Caco-2 (cell line): ENCODE measurements at regions not wholly inside any gene's neighbourhood (a gene's known extent, or its start where the extent isn't known, plus 50 kb on each side); places are given as distances from the start of the nearest gene placed in this dataset.

ENCODE experiments used
- BruUV-seq: library from RNA; stranded (reverse); fragments of 400-500 nt; replicated peaks from 2 replicates; lab custom pipeline; 2021; lab: Mats Ljungman, UMichigan
- CTCF ChIA-PET: fragments of 300-600 bp; sonication (Branson Sonifier 250); formaldehyde crosslinking; loops from one replicate; lab custom pipeline; 2022; ENCODE audit warnings: antibody characterized with exemption; lab: Charles Lee
- POLR2A ChIA-PET: fragments of 300-600 bp; sonication (Branson Sonifier 250); formaldehyde crosslinking; loops from one replicate; lab custom pipeline; 2022; ENCODE audit warnings: antibody characterized with exemption; lab: Charles Lee
- DNase-seq, 2 experiments: peaks; one replicate each; pipeline versions ENCODE4 v3.0.0 to v3.0.0-alpha.2; 2020 to 2022
- H3K27me3 ChIP-seq: replicated peaks from 2 replicates; pipeline ENCODE4 v1.6.0; 2011; ENCODE audit warnings: low read length; ENCODE audit not compliant: control insufficient read depth, insufficient read depth
- H3K36me3 ChIP-seq: 2 replicates; pipeline ENCODE4 v1.5.1; 2011; ENCODE audit warnings: low read length; ENCODE audit not compliant: control insufficient read depth, insufficient read depth
- H3K4me1 ChIP-seq: fragments of 250-450 bp; sonication (Bioruptor Pico); 2 replicates; pipeline ENCODE4 v1.5.1; 2020; ENCODE audit warnings: mild to moderate bottlenecking
- H3K4me3 ChIP-seq: 2 replicates; pipeline ENCODE4 v1.5.1; 2011; ENCODE audit warnings: low read depth, mild to moderate bottlenecking, control low read depth, low read length
- H3K9me3 ChIP-seq: fragments of 250-450 bp; sonication (Bioruptor Pico); 2 replicates; pipeline ENCODE4 v1.5.1; 2020; ENCODE audit warnings: mild to moderate bottlenecking, moderate library complexity
- H3K27ac Mint-ChIP-seq: one replicate; pipeline ENCODE4 v1.8.0; 2022; ENCODE audit warnings: mixed read lengths; ENCODE audit not compliant: unreplicated experiment
- H3K27me3 Mint-ChIP-seq: one replicate; pipeline ENCODE4 v1.8.0; 2022; ENCODE audit warnings: mixed read lengths; ENCODE audit not compliant: insufficient read depth, unreplicated experiment
- H3K36me3 Mint-ChIP-seq: one replicate; pipeline ENCODE4 v1.8.0; 2022; ENCODE audit warnings: mild to moderate bottlenecking, mixed read lengths; ENCODE audit not compliant: insufficient read depth, unreplicated experiment
- H3K4me1 Mint-ChIP-seq: one replicate; pipeline ENCODE4 v1.8.0; 2022; ENCODE audit warnings: low read depth, mixed read lengths; ENCODE audit not compliant: unreplicated experiment
- H3K4me3 Mint-ChIP-seq: one replicate; pipeline ENCODE4 v1.8.0; 2022; ENCODE audit warnings: mild to moderate bottlenecking, moderate library complexity, mixed read lengths; ENCODE audit not compliant: unreplicated experiment
- H3K9me3 Mint-ChIP-seq: one replicate; pipeline ENCODE4 v1.8.0; 2022; ENCODE audit warnings: mixed read lengths; ENCODE audit not compliant: unreplicated experiment
- CTCF ChIP-seq, 2 experiments: fragments of 200-600 bp in 1 of 2; IDR thresholded peaks; 1 replicate in 1 of 2; 2 replicates in 1 of 2; pipeline versions ENCODE4 v1.5.1 to v1.8.0; 2011 to 2022; ENCODE audit warnings: antibody characterized with exemption in 1 of 2, control low read depth in 1 of 2, inconsistent platforms in 1 of 2, low read depth in 1 of 2, low read length in 1 of 2, mild to moderate bottlenecking in 1 of 2, moderate library complexity in 1 of 2; ENCODE audit not compliant: insufficient read depth in 1 of 2, severe bottlenecking in 1 of 2, unreplicated experiment in 1 of 2
- intact Hi-C: fragments of 100-400 bp; cut with micrococcal nuclease; formaldehyde crosslinking; loops from one replicate; pipeline ENCODE4 v1.10.0; 2022; ENCODE audit not compliant: unreplicated experiment

- no peaks in the 10 kb centered on the region for H3K27me3 ChIP-seq
- no TSS peak for BruUV-seq
- H3K27me3 Mint-ChIP-seq = peaks cover 7% of the 10 kb centered on the region
These were observed 101.4 kb downstream of the ADRA2C start for GRCh38 chr4:3867403-3868100.

DNA sequence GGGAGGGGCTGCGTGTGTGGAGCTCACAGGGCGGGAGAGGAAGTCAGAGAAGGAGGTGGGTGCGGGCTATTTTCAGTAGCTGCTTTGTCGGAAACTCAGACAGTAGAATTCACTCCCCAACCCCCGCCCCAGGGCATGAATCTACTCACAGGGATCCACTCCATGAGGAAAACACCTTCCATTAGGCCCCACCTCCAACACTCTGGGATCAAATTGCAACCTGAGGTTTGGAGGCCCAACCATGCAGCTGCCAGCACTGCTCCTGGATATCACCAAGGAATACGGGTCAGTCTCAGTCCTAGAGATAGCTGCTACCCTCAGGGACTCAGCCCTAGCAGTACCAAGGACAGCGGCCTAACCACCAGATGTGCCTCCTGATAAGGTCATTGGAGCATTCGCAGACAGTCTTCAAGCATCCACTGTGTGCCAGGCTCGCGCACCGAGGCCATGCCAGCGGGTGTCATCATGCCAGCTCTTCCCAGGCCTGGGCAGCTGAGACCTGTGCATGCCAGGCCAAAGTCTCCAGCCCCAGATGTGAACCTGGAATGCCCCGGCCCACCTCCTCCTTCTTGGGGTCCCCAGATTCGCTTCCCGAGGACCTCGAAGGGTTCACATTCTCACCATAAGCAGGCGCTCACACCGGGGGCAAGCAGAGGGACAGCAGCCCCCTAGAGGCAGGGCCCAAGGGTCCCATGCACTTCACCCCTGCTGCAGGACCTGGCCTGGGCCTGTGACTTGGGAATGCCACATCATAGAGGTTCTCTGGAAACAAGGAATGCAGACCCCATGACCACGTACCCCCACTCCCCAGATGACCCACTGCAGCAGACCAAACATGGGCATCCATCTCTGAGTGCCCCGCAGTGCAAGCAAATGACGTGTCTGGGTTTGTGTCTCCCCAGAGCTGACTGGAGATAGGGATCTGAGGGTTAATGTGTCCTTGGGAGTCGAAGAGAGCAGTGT lies 102.3 kb downstream of the ADRA2C start:
- Histone ChIP-seq H3K4me3 (no peak overlapping the region), H3K36me3 (no peaks in the 10 kb centered on the region), H3K4me1 (no peaks in the 10 kb centered on the region), H3K9me3 (no peaks in the 10 kb centered on the region), H3K27me3 (no peaks in the 10 kb centered on the region; the same call in 1 of the 2 replicates)
- Mint-ChIP-seq H3K4me3 (no peak overlapping the region), H3K36me3 (no peaks in the 10 kb centered on the region), H3K9me3 (no peaks in the 10 kb centered on the region), H3K4me1 (peaks cover 6% of the 10 kb centered on the region), H3K27ac (no peak overlapping the region), H3K27me3 (peaks cover 13% of the 10 kb centered on the region)
- intact Hi-C loops = no loop called here
- DNase-seq = peak in 1 of 2 experiments; percentile 42
- ChIA-PET POLR2A (no interaction called here), CTCF (no interaction called here)
- BruUV-seq = no TSS peak
- no peak for TF ChIP-seq CTCF (IDR thresholded peaks at IDR 0.05; ENCODE audit: insufficient read depth in 1 of 2, low read depth in 1 of 2, low read length in 1 of 2, severe bottlenecking in 1 of 2, unreplicated experiment in 1 of 2)

More at GRCh38 chr4:3867403-3868100, 101.4 kb downstream of the ADRA2C start:
- H3K36me3 ChIP-seq = no peaks in the 10 kb centered on the region
- ChIA-PET POLR2A (no interaction called here), CTCF (no interaction called here)
- no peak overlapping the region for H3K4me3 Mint-ChIP-seq
- no peak for DNase-seq
- no peaks in the 10 kb centered on the region for H3K4me1 ChIP-seq
- H3K4me3 ChIP-seq = no peak overlapping the region
- no peaks in the 10 kb centered on the region for H3K9me3 ChIP-seq
- no peak for TF ChIP-seq CTCF (IDR thresholded peaks at IDR 0.05; ENCODE audit: insufficient read depth in 1 of 2, low read depth in 1 of 2, low read length in 1 of 2, severe bottlenecking in 1 of 2, unreplicated experiment in 1 of 2)
- peaks cover 6% of the 10 kb centered on the region for H3K4me1 Mint-ChIP-seq
- no peaks in the 10 kb centered on the region for H3K36me3 Mint-ChIP-seq
- H3K27ac Mint-ChIP-seq = no peak overlapping the region
- intact Hi-C loops = no loop called here
- H3K9me3 Mint-ChIP-seq = no peaks in the 10 kb centered on the region

DNA sequence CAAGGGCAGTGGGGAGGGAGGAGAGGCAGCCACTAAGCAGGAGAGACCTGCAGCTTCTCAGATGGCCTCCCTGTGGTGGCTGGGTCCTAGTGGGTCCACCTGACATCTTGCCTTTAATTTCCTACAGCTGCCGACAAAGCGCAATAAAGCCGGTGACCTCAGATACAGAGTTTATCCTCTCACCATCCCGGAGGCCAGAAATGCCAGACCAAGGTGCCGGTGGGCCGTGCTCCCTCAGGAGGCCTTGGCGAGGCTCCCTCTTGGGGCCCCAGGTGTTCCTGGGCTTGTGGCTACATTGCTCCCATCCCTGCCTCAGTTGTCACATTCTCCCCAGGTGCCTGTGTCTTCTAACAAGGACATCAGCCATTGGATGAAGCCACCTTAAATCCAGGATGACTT lies 103.0 kb downstream of the ADRA2C start:
- Mint-ChIP-seq H3K4me3 (no peak overlapping the region), H3K27me3 (peaks cover 13% of the 10 kb centered on the region), H3K36me3 (no peaks in the 10 kb centered on the region), H3K9me3 (no peaks in the 10 kb centered on the region), H3K27ac (no peak overlapping the region), H3K4me1 (peaks cover 6% of the 10 kb centered on the region)
- no peak for TF ChIP-seq CTCF (IDR thresholded peaks at IDR 0.05; ENCODE audit: insufficient read depth in 1 of 2, low read depth in 1 of 2, low read length in 1 of 2, severe bottlenecking in 1 of 2, unreplicated experiment in 1 of 2)
- H3K27me3 ChIP-seq = no peaks in the 10 kb centered on the region; the same call in 1 of the 2 replicates
- no peaks in the 10 kb centered on the region for H3K4me1 ChIP-seq
- no TSS peak for BruUV-seq
- intact Hi-C loops = no loop called here
- ChIA-PET POLR2A (no interaction called here), CTCF (no interaction called here)
- DNase-seq = peak in 1 of 2 experiments; percentile 12
- no peak overlapping the region for H3K4me3 ChIP-seq
- H3K9me3 ChIP-seq = no peaks in the 10 kb centered on the region
- H3K36me3 ChIP-seq = no peaks in the 10 kb centered on the region
